ENCODE measurements at regions not wholly inside any gene's neighbourhood (a gene's known extent, or its start where the extent isn't known, plus 50 kb on each side); places are given as distances from the start of the nearest gene placed in this dataset.
"Not testable (repeated sequence)": the region's sequence is repeated elsewhere in the genome, so short reads cannot be mapped to it uniquely, and the experiment has no call there.

GRCh38 chr4:43189741-43190140 lies 297.2 kb downstream of the GRXCR1 start:
- no peaks in the 10 kb centered on the region for H3K9me3 Mint-ChIP-seq (ENCODE audit: unreplicated experiment)
- H3K9me3 ChIP-seq, result no peaks in the 10 kb centered on the region
- H3K36me3 Mint-ChIP-seq (ENCODE audit: insufficient read depth, unreplicated experiment), result no peaks in the 10 kb centered on the region
- ChIA-PET CTCF (no interaction called here), POLR2A (no interaction called here)
- no peaks in the 10 kb centered on the region for H3K27me3 Mint-ChIP-seq (ENCODE audit: insufficient read depth, unreplicated experiment)
- no peak for DNase-seq
- intact Hi-C loops (cut with micrococcal nuclease; ENCODE audit: unreplicated experiment), result no loop called here
- no peaks in the 10 kb centered on the region for H3K27me3 ChIP-seq (replicated peaks; ENCODE audit: control insufficient read depth, insufficient read depth, low read length)
- TF ChIP-seq, protein P1, sequence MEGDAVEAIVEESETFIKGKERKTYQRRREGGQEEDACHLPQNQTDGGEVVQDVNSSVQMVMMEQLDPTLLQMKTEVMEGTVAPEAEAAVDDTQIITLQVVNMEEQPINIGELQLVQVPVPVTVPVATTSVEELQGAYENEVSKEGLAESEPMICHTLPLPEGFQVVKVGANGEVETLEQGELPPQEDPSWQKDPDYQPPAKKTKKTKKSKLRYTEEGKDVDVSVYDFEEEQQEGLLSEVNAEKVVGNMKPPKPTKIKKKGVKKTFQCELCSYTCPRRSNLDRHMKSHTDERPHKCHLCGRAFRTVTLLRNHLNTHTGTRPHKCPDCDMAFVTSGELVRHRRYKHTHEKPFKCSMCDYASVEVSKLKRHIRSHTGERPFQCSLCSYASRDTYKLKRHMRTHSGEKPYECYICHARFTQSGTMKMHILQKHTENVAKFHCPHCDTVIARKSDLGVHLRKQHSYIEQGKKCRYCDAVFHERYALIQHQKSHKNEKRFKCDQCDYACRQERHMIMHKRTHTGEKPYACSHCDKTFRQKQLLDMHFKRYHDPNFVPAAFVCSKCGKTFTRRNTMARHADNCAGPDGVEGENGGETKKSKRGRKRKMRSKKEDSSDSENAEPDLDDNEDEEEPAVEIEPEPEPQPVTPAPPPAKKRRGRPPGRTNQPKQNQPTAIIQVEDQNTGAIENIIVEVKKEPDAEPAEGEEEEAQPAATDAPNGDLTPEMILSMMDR (IDR thresholded peaks at IDR 0.05; ENCODE audit: insufficient read depth in 1 of 2, low read depth in 1 of 2, low read length in 1 of 2, severe bottlenecking in 1 of 2, unreplicated experiment in 1 of 2), result no peak
- no TSS peak for BruUV-seq (replicated peaks)
- H3K4me1 ChIP-seq, result no peaks in the 10 kb centered on the region
- no peaks in the 10 kb centered on the region for H3K36me3 ChIP-seq (ENCODE audit: control insufficient read depth, insufficient read depth, low read length)
- H3K4me1 Mint-ChIP-seq (ENCODE audit: low read depth, unreplicated experiment), result no peaks in the 10 kb centered on the region
- no peak overlapping the region for H3K27ac Mint-ChIP-seq (ENCODE audit: unreplicated experiment)
- H3K4me3 Mint-ChIP-seq (ENCODE audit: unreplicated experiment), result no peak overlapping the region
- no peak overlapping the region for H3K4me3 ChIP-seq (ENCODE audit: low read depth, low read length)

DNA sequence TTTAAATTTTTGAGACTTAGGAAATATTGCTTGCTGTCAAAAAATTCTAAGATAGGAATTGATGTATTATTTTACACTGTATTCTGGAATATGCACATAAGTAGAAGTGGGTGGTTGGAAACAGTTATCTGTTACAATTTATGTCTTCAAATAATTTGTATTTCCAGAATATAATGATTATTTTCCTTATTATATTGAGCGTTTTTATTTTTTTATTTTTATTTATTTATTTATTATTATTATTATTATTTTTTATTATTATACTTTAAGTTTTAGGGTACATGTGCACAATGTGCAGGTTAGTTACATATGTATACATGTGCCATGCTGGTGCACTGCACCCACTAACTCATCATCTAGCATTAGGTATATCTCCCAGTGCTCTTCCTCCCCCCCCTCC lies 320.1 kb downstream of the GRXCR1 start:
- H3K27me3 ChIP-seq (replicated peaks; ENCODE audit: control insufficient read depth, insufficient read depth, low read length); H3K9me3 Mint-ChIP-seq (ENCODE audit: unreplicated experiment); H3K36me3 ChIP-seq (ENCODE audit: control insufficient read depth, insufficient read depth, low read length); H3K9me3 ChIP-seq; H3K4me3 ChIP-seq (ENCODE audit: low read depth, low read length); H3K4me1 ChIP-seq; POLR2A ChIA-PET; CTCF ChIA-PET; BruUV-seq (replicated peaks); H3K4me3 Mint-ChIP-seq (ENCODE audit: unreplicated experiment); H3K36me3 Mint-ChIP-seq (ENCODE audit: insufficient read depth, unreplicated experiment); H3K27me3 Mint-ChIP-seq (ENCODE audit: insufficient read depth, unreplicated experiment); intact Hi-C loops (cut with micrococcal nuclease; ENCODE audit: unreplicated experiment); H3K4me1 Mint-ChIP-seq (ENCODE audit: low read depth, unreplicated experiment); DNase-seq; H3K27ac Mint-ChIP-seq (ENCODE audit: unreplicated experiment): not testable (repeated sequence)

GRCh38 chr4:43223820-43224219 lies 331.3 kb downstream of the GRXCR1 start:
- intact Hi-C loops (cut with micrococcal nuclease; ENCODE audit: unreplicated experiment), result no loop called here
- POLR2A ChIA-PET, result no interaction called here
- H3K4me3 ChIP-seq (ENCODE audit: low read depth, low read length), result no peak overlapping the region
- H3K9me3 ChIP-seq, result no peaks in the 10 kb centered on the region
- no TSS peak for BruUV-seq (replicated peaks)
- H3K4me1 Mint-ChIP-seq (ENCODE audit: low read depth, unreplicated experiment), result no peaks in the 10 kb centered on the region
- peaks cover 4% of the 10 kb centered on the region for H3K27me3 Mint-ChIP-seq (ENCODE audit: insufficient read depth, unreplicated experiment)
- no peak overlapping the region for H3K27ac Mint-ChIP-seq (ENCODE audit: unreplicated experiment)
- no peak for DNase-seq
- no peaks in the 10 kb centered on the region for H3K27me3 ChIP-seq (replicated peaks; ENCODE audit: control insufficient read depth, insufficient read depth, low read length)
- H3K36me3 ChIP-seq (ENCODE audit: control insufficient read depth, insufficient read depth, low read length), result no peaks in the 10 kb centered on the region
- no peak overlapping the region for H3K4me3 Mint-ChIP-seq (ENCODE audit: unreplicated experiment)
- CTCF ChIA-PET, result no interaction called here
- no peaks in the 10 kb centered on the region for H3K9me3 Mint-ChIP-seq (ENCODE audit: unreplicated experiment)
- H3K36me3 Mint-ChIP-seq (ENCODE audit: insufficient read depth, unreplicated experiment), result no peaks in the 10 kb centered on the region
- no peaks in the 10 kb centered on the region for H3K4me1 ChIP-seq
- TF ChIP-seq, protein P1 (IDR thresholded peaks at IDR 0.05; ENCODE audit: insufficient read depth in 1 of 2, low read depth in 1 of 2, low read length in 1 of 2, severe bottlenecking in 1 of 2, unreplicated experiment in 1 of 2), result no peak

GRCh38 chr4:43224559-43224958 lies 332.0 kb downstream of the GRXCR1 start:
- CTCF ChIA-PET, result no interaction called here
- no peak overlapping the region for H3K27ac Mint-ChIP-seq (ENCODE audit: unreplicated experiment)
- DNase-seq, result no peak
- no peaks in the 10 kb centered on the region for H3K4me1 ChIP-seq
- no peaks in the 10 kb centered on the region for H3K27me3 ChIP-seq (replicated peaks; ENCODE audit: control insufficient read depth, insufficient read depth, low read length)
- no peaks in the 10 kb centered on the region for H3K4me1 Mint-ChIP-seq (ENCODE audit: low read depth, unreplicated experiment)
- no peak overlapping the region for H3K4me3 Mint-ChIP-seq (ENCODE audit: unreplicated experiment)
- H3K27me3 Mint-ChIP-seq (ENCODE audit: insufficient read depth, unreplicated experiment), result peaks cover 4% of the 10 kb centered on the region
- intact Hi-C loops (cut with micrococcal nuclease; ENCODE audit: unreplicated experiment), result no loop called here
- BruUV-seq (replicated peaks), result no TSS peak
- no peaks in the 10 kb centered on the region for H3K9me3 ChIP-seq
- POLR2A ChIA-PET, result no interaction called here
- no peaks in the 10 kb centered on the region for H3K36me3 ChIP-seq (ENCODE audit: control insufficient read depth, insufficient read depth, low read length)
- H3K4me3 ChIP-seq (ENCODE audit: low read depth, low read length), result no peak overlapping the region
- H3K9me3 Mint-ChIP-seq (ENCODE audit: unreplicated experiment), result no peaks in the 10 kb centered on the region
- H3K36me3 Mint-ChIP-seq (ENCODE audit: insufficient read depth, unreplicated experiment), result no peaks in the 10 kb centered on the region
- TF ChIP-seq, protein P1 (IDR thresholded peaks at IDR 0.05; ENCODE audit: insufficient read depth in 1 of 2, low read depth in 1 of 2, low read length in 1 of 2, severe bottlenecking in 1 of 2, unreplicated experiment in 1 of 2), result no peak

All from Caco-2 (cell line).